Suprapubic skin (tissue), 3 donors: ENCODE measurements at regions not wholly inside any gene's neighbourhood (a gene's known extent, or its start where the extent isn't known, plus 50 kb on each side); places are given as distances from the start of the nearest gene placed in this dataset.

ENCODE experiments used
- CTCF ChIP-seq, 2 donors: fragments of 200-600 bp in 1 of 2; fragments of 450-650 bp in 1 of 2; sonication (generic) in 1 of 2; IDR thresholded peaks; one replicate each; pipeline ENCODE4 v1.5.1; 2016 to 2019; ENCODE audit warnings: antibody characterized with exemption in 2 of 2, mild to moderate bottlenecking in 1 of 2, moderate library complexity in 1 of 2
- POLR2AphosphoS5 ChIP-seq, 3 donors: sonication (generic); formaldehyde crosslinking; IDR thresholded peaks; one replicate each; pipeline ENCODE4 v1.6.1; 2017; ENCODE audit warnings: antibody characterized with exemption in 3 of 3

- no peak for TF ChIP-seq CTCF (IDR thresholded peaks at IDR 0.05)
- TF ChIP-seq POLR2AphosphoS5 (IDR thresholded peaks at IDR 0.05), result no peak
Measured at GRCh38 chr12:96136161-96136560, 58.0 kb upstream of the ELK3 start.
